Activated CD4-positive, alpha-beta T cell treated with anti-CD3 and anti-CD28 coated beads for 36 hours (primary cell): ENCODE measurements at regions not wholly inside any gene's neighbourhood (a gene's known extent, or its start where the extent isn't known, plus 50 kb on each side); places are given as distances from the start of the nearest gene placed in this dataset.

Experiments
- ATAC-seq: fragments of 200-7000 bp; cut with Tn5 transposase; one replicate; pipeline ENCODE4 v1.10.0; 2021; ENCODE audit warnings: mild to moderate bottlenecking, moderate library complexity
- CTCF ChIA-PET: fragments of 350-600 bp; sonication (Branson Sonifier 250); formaldehyde crosslinking; loops from one replicate; lab custom pipeline; 2021; ENCODE audit warnings: antibody characterized with exemption; lab: Charles Lee
- POLR2A ChIA-PET: fragments of 350-600 bp; sonication (Branson Sonifier 250); formaldehyde crosslinking; loops from one replicate; lab custom pipeline; 2021; ENCODE audit warnings: antibody characterized with exemption, inconsistent platforms; lab: Charles Lee
- DNase-seq: peaks from one replicate; pipeline ENCODE4 v3.0.0-alpha.2; 2020
- H3K27ac Mint-ChIP-seq: one replicate; pipeline ENCODE4 v1.8.0; 2021; ENCODE audit warnings: mixed read lengths
- H3K27me3 Mint-ChIP-seq: one replicate; pipeline ENCODE4 v1.8.0; 2021; ENCODE audit warnings: mixed read lengths
- H3K36me3 Mint-ChIP-seq: one replicate; pipeline ENCODE4 v1.8.0; 2021; ENCODE audit warnings: low read depth, mixed read lengths
- H3K4me1 Mint-ChIP-seq: one replicate; pipeline ENCODE4 v1.8.0; 2021; ENCODE audit warnings: mixed read lengths
- H3K4me3 Mint-ChIP-seq: one replicate; pipeline ENCODE4 v1.8.0; 2021; ENCODE audit warnings: mild to moderate bottlenecking, moderate library complexity, mixed read lengths
- H3K9me3 Mint-ChIP-seq: one replicate; pipeline ENCODE4 v1.8.0; 2021; ENCODE audit warnings: low read depth, mixed read lengths
- intact Hi-C, 2 experiments: fragments of 100-400 bp; cut with DNase I in 1 of 2; cut with micrococcal nuclease in 1 of 2; formaldehyde crosslinking; loops; one replicate each; pipeline versions ENCODE4 v1.14.2 to v1.15.1; 2022 to 2024; cut with DNase I, micrococcal nuclease

DNA sequence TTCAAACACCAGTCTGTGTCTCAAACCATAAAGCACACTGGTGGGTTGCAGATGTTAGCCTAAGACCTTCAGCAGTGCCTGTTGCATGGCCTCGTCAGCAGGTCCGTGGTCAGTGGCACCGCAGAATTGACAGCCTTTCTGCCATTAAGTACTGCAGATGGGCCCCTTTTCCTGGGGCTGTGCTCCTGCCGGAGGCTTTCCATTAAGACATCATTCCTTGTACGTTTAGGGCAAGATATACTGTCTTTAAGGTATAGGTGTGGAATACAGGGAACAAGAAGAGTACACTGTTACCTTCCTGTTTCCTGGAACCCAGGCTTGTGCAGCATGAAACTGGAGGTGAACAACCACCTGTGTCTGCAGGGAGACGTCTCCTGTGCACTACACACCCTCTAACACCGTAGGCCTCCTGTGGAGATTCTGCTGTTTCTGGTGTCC is 67.9 kb upstream of the WDR1 start:
- DNase-seq: no peak
- no peak for ATAC-seq

GRCh38 chr4:10184041-10184440 is 67.4 kb upstream of the WDR1 start:
- ChIA-PET POLR2A (no interaction called here), CTCF (interaction anchor here (1.2 kb wide), 1 partner anchor 25 kb away, joined by 3 read pairs; no protein-coding TSS in a partner anchor)
- Mint-ChIP-seq H3K36me3 (peaks cover 3% of the 10 kb centered on the region), H3K4me3 (no peak overlapping the region), H3K4me1 (peaks cover 31% of the 10 kb centered on the region), H3K27ac (no peak overlapping the region), H3K9me3 (no peaks in the 10 kb centered on the region), H3K27me3 (no peaks in the 10 kb centered on the region)
- no peak for ATAC-seq
- intact Hi-C loops: no loop called here
- DNase-seq: no peak

More for the DNA sequence above, 67.9 kb upstream of the WDR1 start:
- no peak overlapping the region for H3K4me3 Mint-ChIP-seq
- intact Hi-C loops: no loop called here
- H3K4me1 Mint-ChIP-seq: peaks cover 31% of the 10 kb centered on the region
- POLR2A ChIA-PET: no interaction called here
- CTCF ChIA-PET: interaction anchor here (1.2 kb wide), 1 partner anchor 25 kb away, joined by 3 read pairs; no protein-coding TSS in a partner anchor
- H3K9me3 Mint-ChIP-seq: no peaks in the 10 kb centered on the region
- H3K27ac Mint-ChIP-seq: no peak overlapping the region
- peaks cover 3% of the 10 kb centered on the region for H3K36me3 Mint-ChIP-seq
- H3K27me3 Mint-ChIP-seq: no peaks in the 10 kb centered on the region

- peak overlapping the region; percentile 10 for H3K27ac Mint-ChIP-seq
- CTCF ChIA-PET: interaction anchor here (1.2 kb wide), 1 partner anchor 24 kb away, joined by 3 read pairs; no protein-coding TSS in a partner anchor
Measured at GRCh38 chr4:10183462-10183861, 66.9 kb upstream of the WDR1 start.

DNA sequence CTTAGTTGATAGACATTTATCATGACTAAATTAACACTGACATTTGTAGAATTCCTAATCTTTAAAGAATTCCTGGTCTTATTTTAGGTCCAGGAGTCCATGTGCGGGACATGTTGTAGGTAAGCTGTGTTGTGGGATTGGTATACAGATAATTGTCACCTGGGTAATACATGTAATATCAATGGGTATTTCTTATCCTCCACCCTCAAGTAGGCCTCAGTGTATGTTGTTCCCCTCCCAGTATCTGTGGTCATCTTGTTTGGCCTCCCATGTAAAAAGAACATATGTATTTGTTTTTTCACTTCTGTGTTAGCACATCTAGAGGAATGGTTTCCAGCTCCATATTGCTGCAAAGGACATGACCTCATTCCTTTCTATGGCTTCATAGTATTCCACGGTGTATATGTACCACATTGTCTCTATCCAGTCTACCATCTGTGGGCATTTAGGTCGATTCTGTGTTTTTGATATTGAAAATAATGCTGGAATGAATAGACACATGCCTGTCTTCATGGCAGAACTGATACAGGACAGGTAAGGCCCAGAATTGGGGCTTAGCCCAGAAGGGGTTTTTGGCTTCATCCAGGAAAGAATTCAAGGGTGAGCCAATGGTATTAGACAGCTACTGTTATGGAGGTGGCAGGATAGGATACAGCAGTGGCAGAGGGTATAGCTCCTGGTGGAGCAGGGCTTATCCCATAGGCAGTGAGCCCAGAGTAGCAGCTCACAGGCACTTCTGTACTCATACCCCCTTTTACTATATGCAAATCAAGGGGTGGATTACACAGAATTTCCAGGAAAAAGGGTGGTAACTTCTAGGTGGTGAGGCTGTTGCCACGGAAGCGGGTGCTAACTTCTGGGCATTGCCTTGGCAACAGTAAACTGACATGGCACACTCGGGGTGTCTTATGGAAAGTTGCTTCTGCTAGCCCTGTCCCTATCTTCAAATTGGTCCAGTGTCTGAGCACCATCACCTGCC is 66.1 kb upstream of the WDR1 start:
- Mint-ChIP-seq H3K36me3 (peaks cover 3% of the 10 kb centered on the region), H3K4me3 (no peak overlapping the region), H3K4me1 (peaks cover 31% of the 10 kb centered on the region), H3K27me3 (no peaks in the 10 kb centered on the region), H3K9me3 (no peaks in the 10 kb centered on the region), H3K27ac (no peak overlapping the region)
- CTCF ChIA-PET: interaction anchor here (1.3 to 1.6 kb wide), 2 partner anchors 12 to 22 kb away, joined by 3 to 5 read pairs; no protein-coding TSS in a partner anchor
- intact Hi-C loops: no loop called here
- POLR2A ChIA-PET: no interaction called here
- ATAC-seq (peak; percentile 9), DNase-seq (peak; percentile 38)

More at GRCh38 chr4:10183462-10183861, 66.9 kb upstream of the WDR1 start:
- intact Hi-C loops: no loop called here
- Mint-ChIP-seq H3K9me3 (no peaks in the 10 kb centered on the region), H3K4me1 (peaks cover 31% of the 10 kb centered on the region), H3K4me3 (no peak overlapping the region), H3K27me3 (no peaks in the 10 kb centered on the region), H3K36me3 (peaks cover 3% of the 10 kb centered on the region)
- DNase-seq (peak; percentile 35), ATAC-seq (no peak)
- POLR2A ChIA-PET: no interaction called here

GRCh38 chr4:10181745-10182445 is 65.3 kb upstream of the WDR1 start:
- Mint-ChIP-seq H3K36me3 (peaks cover 3% of the 10 kb centered on the region), H3K27me3 (no peaks in the 10 kb centered on the region), H3K9me3 (no peaks in the 10 kb centered on the region), H3K4me1 (peaks cover 31% of the 10 kb centered on the region), H3K4me3 (no peak overlapping the region), H3K27ac (peak overlapping the region; percentile 79)
- POLR2A ChIA-PET: interaction anchor here (0.6 to 1.0 kb wide), 3 partner anchors 65 to 631 kb away, joined by 3 to 5 read pairs (median 3); no protein-coding TSS in a partner anchor
- intact Hi-C loops: loop anchor here (1.0 to 2.0 kb wide), 5 partner anchors 65 to 357 kb away; partner anchors contain the start of genes WDR1 (in 2 of the 2) and ZNF518B (in 1 of the 2)
- peak; percentile 41 for ATAC-seq
- CTCF ChIA-PET: interaction anchor here (1.0 to 1.6 kb wide), 4 partner anchors 11 to 23 kb away, joined by 3 to 5 read pairs (median 4); no protein-coding TSS in a partner anchor
- no peak for DNase-seq

DNA sequence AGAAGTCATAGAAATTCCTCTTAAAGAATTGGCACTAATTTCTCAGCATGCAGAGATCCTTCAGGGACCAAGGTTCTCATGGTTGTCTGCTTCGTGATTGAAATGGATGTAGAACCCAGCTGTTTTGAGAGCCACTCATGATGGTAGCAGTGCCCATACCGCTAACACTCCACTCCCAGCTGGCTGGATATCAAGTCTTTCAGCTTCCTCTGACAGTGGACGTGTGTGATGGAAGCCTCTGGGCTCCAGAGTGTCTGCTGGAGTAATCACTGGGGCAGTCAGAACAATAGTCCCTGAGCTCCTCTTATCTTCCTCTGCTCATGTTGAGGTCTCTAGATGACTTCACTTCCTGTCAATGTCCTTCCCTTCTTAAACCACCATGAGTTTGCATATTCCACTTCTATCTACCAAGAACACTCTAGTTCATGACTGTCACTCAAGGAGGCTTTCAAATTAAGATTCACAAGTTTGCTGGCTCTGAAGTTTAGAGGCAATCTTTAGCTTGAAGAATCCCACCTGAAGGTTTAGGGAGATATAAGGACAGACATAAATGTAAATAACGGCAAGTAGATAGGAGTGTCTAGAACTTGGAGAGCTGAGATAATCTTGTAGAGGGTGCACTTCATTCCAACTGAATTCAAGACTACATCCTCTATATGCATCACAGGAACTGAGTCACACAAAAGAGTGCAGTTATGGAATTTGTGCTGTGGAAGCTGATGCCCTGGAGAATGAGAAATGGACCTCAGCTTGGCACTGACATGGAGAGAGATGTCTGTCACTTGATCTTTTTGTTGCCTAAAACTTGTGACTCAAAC is 64.5 kb upstream of the WDR1 start:
- Mint-ChIP-seq H3K27ac (peak overlapping the region; percentile 79), H3K36me3 (peaks cover 3% of the 10 kb centered on the region), H3K27me3 (no peaks in the 10 kb centered on the region), H3K4me1 (peaks cover 31% of the 10 kb centered on the region), H3K9me3 (no peaks in the 10 kb centered on the region), H3K4me3 (peak overlapping the region; percentile 26)
- DNase-seq: peak; percentile 62
- POLR2A ChIA-PET: interaction anchor here (0.6 to 1.1 kb wide), 6 partner anchors 62 to 630 kb away, joined by 3 to 5 read pairs (median 3); no protein-coding TSS in a partner anchor
- CTCF ChIA-PET: interaction anchor here (0.9 to 1.6 kb wide), 6 partner anchors 11 to 64 kb away, joined by 3 to 5 read pairs (median 4); partner anchors contain the start of gene WDR1
- ATAC-seq: peak; percentile 97
- intact Hi-C loops: loop anchor here (1.0 to 2.0 kb wide), 5 partner anchors 64 to 356 kb away; partner anchors contain the start of genes WDR1 (in 2 of the 2) and ZNF518B (in 1 of the 2)

GRCh38 chr4:10180603-10180926 is 64.0 kb upstream of the WDR1 start:
- H3K4me3 Mint-ChIP-seq: no peak overlapping the region
- DNase-seq: no peak

GRCh38 chr4:10179957-10180602 is 63.5 kb upstream of the WDR1 start:
- Mint-ChIP-seq H3K27ac (peak overlapping the region; percentile 38), H3K36me3 (peaks cover 3% of the 10 kb centered on the region), H3K4me1 (peaks cover 31% of the 10 kb centered on the region), H3K27me3 (no peaks in the 10 kb centered on the region), H3K9me3 (no peaks in the 10 kb centered on the region), H3K4me3 (no peak overlapping the region)
- intact Hi-C loops: loop anchor here (2.0 kb wide), 2 partner anchors 63 to 281 kb away; partner anchors contain the start of gene WDR1 (in 2 of the 2)
- ChIA-PET CTCF (no interaction called here), POLR2A (interaction anchor here (0.6 kb wide), 1 partner anchor 512 kb away, joined by 3 read pairs; no protein-coding TSS in a partner anchor)
- DNase-seq (no peak), ATAC-seq (no peak)

More at GRCh38 chr4:10180603-10180926, 64.0 kb upstream of the WDR1 start:
- peaks cover 3% of the 10 kb centered on the region for H3K36me3 Mint-ChIP-seq
- no peaks in the 10 kb centered on the region for H3K27me3 Mint-ChIP-seq
- H3K27ac Mint-ChIP-seq: peak overlapping the region; percentile 79
- intact Hi-C loops: loop anchor here (2.0 kb wide), 2 partner anchors 64 to 280 kb away; partner anchors contain the start of gene WDR1 (in 2 of the 2)
- H3K9me3 Mint-ChIP-seq: no peaks in the 10 kb centered on the region
- peaks cover 31% of the 10 kb centered on the region for H3K4me1 Mint-ChIP-seq
- POLR2A ChIA-PET: interaction anchor here (1.1 kb wide), 1 partner anchor 61 kb away, joined by 5 read pairs; no protein-coding TSS in a partner anchor
- CTCF ChIA-PET: interaction anchor here (0.9 to 1.1 kb wide), 2 partner anchors 60 to 63 kb away, joined by 4 to 5 read pairs; partner anchors contain the start of gene WDR1
- ATAC-seq: no peak

DNA sequence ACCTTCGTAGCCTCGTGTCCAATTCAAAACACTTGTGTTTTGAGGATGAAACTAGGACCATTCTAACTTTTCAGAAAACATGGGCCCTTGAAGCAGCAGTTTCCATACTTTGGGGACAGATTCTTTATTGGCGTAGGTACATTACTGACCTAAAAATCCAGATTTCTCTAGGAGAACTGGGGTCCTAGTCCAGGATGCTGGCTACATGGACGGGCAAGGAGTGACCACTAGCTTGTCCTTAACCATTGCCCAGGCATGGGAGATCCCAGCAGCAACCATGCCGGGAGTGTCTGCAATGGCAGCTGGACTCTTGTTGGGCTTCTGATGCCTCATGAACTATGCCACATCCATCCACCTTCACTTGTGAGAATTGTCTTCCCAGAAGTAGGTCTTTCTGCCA is 62.2 kb upstream of the WDR1 start:
- POLR2A ChIA-PET: no interaction called here
- Mint-ChIP-seq H3K9me3 (no peaks in the 10 kb centered on the region), H3K4me1 (peaks cover 31% of the 10 kb centered on the region), H3K36me3 (peaks cover 3% of the 10 kb centered on the region), H3K27ac (no peak overlapping the region), H3K27me3 (no peaks in the 10 kb centered on the region), H3K4me3 (no peak overlapping the region)
- ATAC-seq (no peak), DNase-seq (no peak)
- intact Hi-C loops: no loop called here
- CTCF ChIA-PET: interaction anchor here (1.3 kb wide), 1 partner anchor 13 kb away, joined by 4 read pairs; no protein-coding TSS in a partner anchor
